ENCODE measurements at regions not wholly inside any gene's neighbourhood (a gene's known extent, or its start where the extent isn't known, plus 50 kb on each side); places are given as distances from the start of the nearest gene placed in this dataset.

DNA sequence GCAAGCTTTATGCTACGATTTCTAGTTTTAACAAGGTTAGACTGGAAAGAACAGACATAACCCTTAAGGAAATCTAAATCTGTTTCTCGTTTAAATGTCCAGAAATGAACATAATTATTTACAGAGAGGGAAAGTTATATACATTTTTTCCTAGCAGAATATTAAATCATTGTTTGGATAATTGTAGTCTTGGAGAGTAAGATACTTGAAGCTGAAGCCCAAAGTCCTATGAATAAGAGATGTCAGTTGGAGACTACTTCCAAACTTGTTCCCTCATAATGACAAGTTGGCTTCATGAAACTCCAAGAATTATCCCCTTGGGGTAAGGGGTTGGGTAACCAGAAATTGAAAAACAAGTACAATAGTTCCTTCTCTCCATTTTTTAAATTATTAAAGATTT lies 911.1 kb upstream of the MAN1A1 start:
- H4K91ac ChIP-seq (ENCODE audit: insufficient read length, low read depth, low read length), result no peak overlapping the region
- H3K9ac ChIP-seq (ENCODE audit: extremely low read depth, insufficient read length, low read length), result no peak overlapping the region
- no peak overlapping the region for H2BK12ac ChIP-seq (ENCODE audit: insufficient read length, low read depth, low read length)
- no CpG with 5 or more reads among the region's 2 CpGs for WGBS (ENCODE audit: extremely low coverage, insufficient read length, low lambda C conversion rate)
- no peak overlapping the region for H3K14ac ChIP-seq (ENCODE audit: insufficient read depth, low read length)
- no peaks in the 10 kb centered on the region for H3K4me1 Mint-ChIP-seq
- H2BK20ac ChIP-seq (ENCODE audit: low read depth, low read length, poor library complexity, severe bottlenecking), result no peak overlapping the region
- TF ChIP-seq, protein P1, sequence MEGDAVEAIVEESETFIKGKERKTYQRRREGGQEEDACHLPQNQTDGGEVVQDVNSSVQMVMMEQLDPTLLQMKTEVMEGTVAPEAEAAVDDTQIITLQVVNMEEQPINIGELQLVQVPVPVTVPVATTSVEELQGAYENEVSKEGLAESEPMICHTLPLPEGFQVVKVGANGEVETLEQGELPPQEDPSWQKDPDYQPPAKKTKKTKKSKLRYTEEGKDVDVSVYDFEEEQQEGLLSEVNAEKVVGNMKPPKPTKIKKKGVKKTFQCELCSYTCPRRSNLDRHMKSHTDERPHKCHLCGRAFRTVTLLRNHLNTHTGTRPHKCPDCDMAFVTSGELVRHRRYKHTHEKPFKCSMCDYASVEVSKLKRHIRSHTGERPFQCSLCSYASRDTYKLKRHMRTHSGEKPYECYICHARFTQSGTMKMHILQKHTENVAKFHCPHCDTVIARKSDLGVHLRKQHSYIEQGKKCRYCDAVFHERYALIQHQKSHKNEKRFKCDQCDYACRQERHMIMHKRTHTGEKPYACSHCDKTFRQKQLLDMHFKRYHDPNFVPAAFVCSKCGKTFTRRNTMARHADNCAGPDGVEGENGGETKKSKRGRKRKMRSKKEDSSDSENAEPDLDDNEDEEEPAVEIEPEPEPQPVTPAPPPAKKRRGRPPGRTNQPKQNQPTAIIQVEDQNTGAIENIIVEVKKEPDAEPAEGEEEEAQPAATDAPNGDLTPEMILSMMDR (conservative IDR thresholded peaks at IDR 0.05), result no peak
- H4K20me1 ChIP-seq (ENCODE audit: control insufficient read depth, insufficient read depth, insufficient read length), result no peaks in the 10 kb centered on the region
- no peaks in the 10 kb centered on the region for H3K4me1 ChIP-seq (ENCODE audit: insufficient read depth, low read length)
- H2AFZ ChIP-seq (ENCODE audit: low read length), result no peak overlapping the region
- H3T11ph ChIP-seq (ENCODE audit: low read length), result no peak overlapping the region
- no peak for DNase-seq
- H4K5ac ChIP-seq (ENCODE audit: insufficient read length, low read depth, low read length), result no peak overlapping the region
- H2BK15ac ChIP-seq (ENCODE audit: low read depth, low read length), result no peak overlapping the region
- H3K4me3 Mint-ChIP-seq, result no peak overlapping the region
- no peaks in the 10 kb centered on the region for H3K27me3 Mint-ChIP-seq (ENCODE audit: low read depth)
- no peaks in the 10 kb centered on the region for H3K27me3 ChIP-seq (ENCODE audit: insufficient read depth, low read length)
- H3K9me3 Mint-ChIP-seq, result no peaks in the 10 kb centered on the region
- H3K79me1 ChIP-seq (ENCODE audit: insufficient read depth, low read depth, low read length, poor library complexity, severe bottlenecking), result no peaks in the 10 kb centered on the region
- H3K4ac ChIP-seq (ENCODE audit: low read depth, low read length), result no peak overlapping the region
- no peak overlapping the region for H2AK5ac ChIP-seq (ENCODE audit: insufficient read length, low read length)
- H3K79me2 ChIP-seq (ENCODE audit: insufficient read depth, low read length), result no peaks in the 10 kb centered on the region
- no peak overlapping the region for H3K23ac ChIP-seq (ENCODE audit: insufficient read length, low read depth, low read length)
- H3K27ac ChIP-seq (ENCODE audit: insufficient read length, low read depth, low read length), result no peak overlapping the region
- no peak overlapping the region for H3K27ac Mint-ChIP-seq
- H3K9me3 ChIP-seq (ENCODE audit: control insufficient read depth, low read depth, low read length), result no peaks in the 10 kb centered on the region
- H3K18ac ChIP-seq (ENCODE audit: insufficient read length, low read depth, low read length), result no peak overlapping the region
- H2BK120ac ChIP-seq (ENCODE audit: low read depth, low read length, poor library complexity, severe bottlenecking), result no peak overlapping the region
- no peak overlapping the region for H4K8ac ChIP-seq (replicated peaks; ENCODE audit: insufficient read length, low read depth, low read length)
- H3K36me3 Mint-ChIP-seq (ENCODE audit: insufficient read depth in 1 of 3, low read depth in 3 of 3), result no peaks in the 10 kb centered on the region
- no peak overlapping the region for H3K56ac ChIP-seq (ENCODE audit: insufficient read length, low read depth, low read length)
- no peak overlapping the region for H2BK5ac ChIP-seq (ENCODE audit: insufficient read length, low read length)
- H3K4me2 ChIP-seq (ENCODE audit: insufficient read depth, insufficient read length, low read length), result no peak overlapping the region
- H3K23me2 ChIP-seq (ENCODE audit: insufficient read length, low read depth, low read length, poor library complexity, severe bottlenecking), result no peaks in the 10 kb centered on the region

Data from H9 (cell line).